Erythroblast (primary cell): ENCODE measurements at regions not wholly inside any gene's neighbourhood (a gene's known extent, or its start where the extent isn't known, plus 50 kb on each side); places are given as distances from the start of the nearest gene placed in this dataset.

Source experiments
- GATA1 ChIP-seq: IDR thresholded peaks from 2 replicates; pipeline ENCODE4 v1.6.1; 2011; ENCODE audit warnings: low read depth, mild to moderate bottlenecking, control low read depth, low read length, moderate library complexity
- POLR2A ChIP-seq: IDR thresholded peaks from 2 replicates; pipeline ENCODE4 v1.6.1; 2011; ENCODE audit warnings: mild to moderate bottlenecking, low read length

DNA sequence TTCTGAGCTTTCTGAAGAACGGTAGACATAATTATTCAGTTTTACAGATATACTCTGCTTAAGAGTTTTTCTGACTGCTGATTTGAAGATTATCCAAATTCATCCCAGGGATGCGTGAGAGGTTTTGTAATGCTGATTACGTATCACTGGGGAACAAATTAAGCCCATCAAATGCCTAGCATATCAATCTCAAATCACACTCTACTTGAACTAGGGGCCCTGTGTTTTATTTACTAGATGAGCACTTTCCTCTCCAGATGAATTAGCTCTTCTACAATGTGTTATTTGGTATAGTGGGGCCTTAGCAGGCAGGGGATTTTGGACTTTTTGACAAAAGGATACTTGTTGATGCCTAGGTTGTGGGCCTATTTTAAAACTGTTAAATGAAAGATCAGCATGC lies 177.9 kb downstream of the JRKL start:
- TF ChIP-seq POLR2A (no peak), GATA1 (no peak)
